Stomach (tissue), 8 donors: ENCODE measurements at regions not wholly inside any gene's neighbourhood (a gene's known extent, or its start where the extent isn't known, plus 50 kb on each side); places are given as distances from the start of the nearest gene placed in this dataset.
"Not testable (repeated sequence)": the region's sequence is repeated elsewhere in the genome, so short reads cannot be mapped to it uniquely, and the experiment has no call there.

Source experiments
- DNase-seq, 2 donors: peaks; one replicate each; pipeline versions ENCODE4 v3.0.0 to v3.0.0-alpha.2; 2013 to 2019
- H3K27ac ChIP-seq, 5 donors: fragments of 200-600 bp in 4 of 5; sonication (generic) in 4 of 5; one replicate each; pipeline ENCODE4 v1.5.1; 2013 to 2019; ENCODE audit warnings: mild to moderate bottlenecking in 1 of 5, moderate library complexity in 1 of 5
- H3K27me3 ChIP-seq, 3 donors: fragments of 200-600 bp; sonication (generic); one replicate each; pipeline ENCODE4 v1.5.1; 2017 to 2019; ENCODE audit warnings: mixed run types in 1 of 3
- H3K36me3 ChIP-seq, 4 donors: fragments of 200-600 bp; sonication (generic); 1 replicate in 3 of 4; 2 replicates in 1 of 4; pipeline ENCODE4 v1.5.1; 2016 to 2019
- H3K4me1 ChIP-seq, 4 donors: fragments of 200-600 bp; sonication (generic); one replicate each; pipeline ENCODE4 v1.5.1; 2016 to 2019
- H3K4me3 ChIP-seq, 4 donors: fragments of 200-600 bp; sonication (generic) in 3 of 4; one replicate each; pipeline ENCODE4 v1.5.1; 2016 to 2019; ENCODE audit warnings: mild to moderate bottlenecking in 1 of 4
- H3K9me3 ChIP-seq, 4 donors: fragments of 200-600 bp; sonication (generic); one replicate each; pipeline ENCODE4 v1.5.1; 2016 to 2019
- CTCF ChIP-seq, 7 experiments: fragments of 450-650 bp in 4 of 7; fragments of 200-600 bp in 3 of 7; sonication (generic) in 3 of 7; IDR thresholded peaks; one replicate each; pipeline ENCODE4 v1.5.1; 2016 to 2019; ENCODE audit warnings: antibody characterized with exemption in 7 of 7, control low read depth in 2 of 7, mild to moderate bottlenecking in 1 of 7
- EP300 ChIP-seq: sonication (generic); formaldehyde crosslinking; IDR thresholded peaks from one replicate; pipeline ENCODE4 v1.6.1; 2017; ENCODE audit warnings: antibody characterized with exemption
- POLR2A ChIP-seq, 4 donors: fragments of 450-650 bp; IDR thresholded peaks; one replicate each; pipeline ENCODE4 v1.6.1; 2016; ENCODE audit warnings: antibody characterized with exemption in 4 of 4, control low read depth in 2 of 4, mild to moderate bottlenecking in 1 of 4, moderate library complexity in 1 of 4
- POLR2AphosphoS5 ChIP-seq, 3 donors: sonication (generic); formaldehyde crosslinking; IDR thresholded peaks; one replicate each; pipeline ENCODE4 v1.6.1; 2016; ENCODE audit warnings: antibody characterized with exemption in 3 of 3
- WGBS, 5 donors: extraction: QIAGEN DNeasy Blood & Tissue Kit in 3 of 5; methylation state at CpG; one replicate each; pipeline versions ENCODE4 v1.1.5 to v1.1.7; 2013 to 2018; 5-methylcytosine and 5-hydroxymethylcytosine counted together
- intact Hi-C: fragments of 100-400 bp; cut with DNase I; formaldehyde crosslinking; loops from one replicate; pipeline ENCODE4 v1.15.1; 2023; ENCODE audit warnings: low total_unique reads
- donor health status: healthy with polysubstance abuse.
- donor health status: Bipolar disorder and iron deficiency.
- donor health status: healthy.

DNA sequence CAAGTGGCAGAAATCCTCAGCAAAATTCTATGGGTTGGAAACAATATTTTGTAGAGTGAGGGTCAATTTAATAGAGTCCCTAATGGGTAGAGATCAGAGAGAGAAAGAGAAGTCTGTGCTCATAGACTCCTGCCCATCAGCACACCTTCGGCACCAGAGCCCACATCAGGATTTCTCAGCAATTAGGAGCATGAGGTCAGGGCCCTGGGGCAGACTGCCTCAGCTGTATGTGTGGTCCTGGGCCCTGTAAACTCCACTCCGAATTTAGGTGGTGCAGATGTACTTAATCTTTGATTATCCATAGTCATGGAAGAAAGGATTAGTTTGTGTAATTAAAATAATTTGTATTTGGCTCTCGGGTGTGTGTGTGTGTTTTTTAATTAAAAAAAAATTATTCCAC lies 372.6 kb downstream of the AEBP2 start:
- no peaks in the 10 kb centered on the region for H3K36me3 ChIP-seq
- WGBS, 5 donors = 74 to 85% (median 79%) methylated on average over 3 of the region's 3 CpGs
- H3K9me3 ChIP-seq = peaks cover 0 to 20% (median 0%) of the 10 kb centered on the region in 4 donors
- no peak for DNase-seq
- H3K4me3 ChIP-seq = no peak overlapping the region
- H3K27ac ChIP-seq = no peak overlapping the region
- no peaks in the 10 kb centered on the region for H3K27me3 ChIP-seq
- intact Hi-C loops = no loop called here
- no peaks in the 10 kb centered on the region for H3K4me1 ChIP-seq
- no peak for TF ChIP-seq CTCF (IDR thresholded peaks at IDR 0.05)
- no peak for TF ChIP-seq POLR2A (IDR thresholded peaks at IDR 0.05)
- TF ChIP-seq EP300 = no peak
- TF ChIP-seq POLR2AphosphoS5 (IDR thresholded peaks at IDR 0.05) = no peak

DNA sequence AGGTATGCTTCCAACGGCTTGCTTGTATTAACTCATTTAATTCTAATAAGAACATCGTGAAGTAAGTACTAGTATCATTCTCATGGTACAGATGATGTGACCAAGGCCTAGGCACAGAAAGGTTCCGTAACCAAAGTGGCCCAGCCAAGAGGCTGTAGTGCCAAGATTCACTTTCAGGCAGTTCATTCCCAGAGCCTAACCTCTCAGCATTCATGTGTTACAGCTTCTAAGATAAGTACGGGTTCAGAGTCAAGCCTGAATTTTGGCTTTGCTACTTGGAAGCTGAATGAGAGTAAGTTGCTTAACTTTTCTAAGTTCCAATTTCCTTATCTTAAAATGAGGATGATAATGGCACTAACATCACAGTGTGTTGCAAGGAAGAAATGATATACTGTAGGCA lies 379.9 kb downstream of the AEBP2 start:
- H3K27me3 ChIP-seq = no peaks in the 10 kb centered on the region
- intact Hi-C loops = no loop called here
- no peak for DNase-seq
- H3K36me3 ChIP-seq = no peaks in the 10 kb centered on the region
- H3K4me3 ChIP-seq = no peak overlapping the region
- peaks cover 0 to 10% (median 0%) of the 10 kb centered on the region in 4 donors for H3K9me3 ChIP-seq
- no peaks in the 10 kb centered on the region for H3K4me1 ChIP-seq
- TF ChIP-seq EP300 = no peak
- no peak for TF ChIP-seq POLR2A (IDR thresholded peaks at IDR 0.05)
- no peak for TF ChIP-seq CTCF (IDR thresholded peaks at IDR 0.05)
- TF ChIP-seq POLR2AphosphoS5 (IDR thresholded peaks at IDR 0.05) = no peak
- 62 to 77% (median 74%) methylated on average over 4 of the region's 4 CpGs for WGBS, 5 donors
- H3K27ac ChIP-seq = no peak overlapping the region

DNA sequence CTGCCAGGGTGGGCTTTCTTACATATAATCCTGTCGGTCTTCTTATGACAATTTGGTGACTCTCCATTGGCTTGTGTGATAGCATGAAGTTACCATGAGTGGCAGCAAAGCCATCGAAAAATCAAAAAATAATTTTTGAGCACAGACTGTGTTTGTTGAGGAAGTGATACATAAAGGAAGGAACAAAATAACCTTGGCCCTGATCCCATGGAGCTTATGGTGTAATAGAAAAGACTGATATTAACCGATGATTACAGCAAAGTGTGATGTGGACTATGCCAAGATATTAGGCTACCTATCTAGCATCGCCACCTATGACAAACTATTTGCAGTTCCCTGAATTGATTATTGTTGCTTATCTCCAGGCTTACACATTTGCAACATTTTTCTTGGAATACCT lies 383.2 kb downstream of the AEBP2 start:
- WGBS, 5 donors = 80 to 85% (median 82%) methylated on average over 4 of the region's 4 CpGs

DNA sequence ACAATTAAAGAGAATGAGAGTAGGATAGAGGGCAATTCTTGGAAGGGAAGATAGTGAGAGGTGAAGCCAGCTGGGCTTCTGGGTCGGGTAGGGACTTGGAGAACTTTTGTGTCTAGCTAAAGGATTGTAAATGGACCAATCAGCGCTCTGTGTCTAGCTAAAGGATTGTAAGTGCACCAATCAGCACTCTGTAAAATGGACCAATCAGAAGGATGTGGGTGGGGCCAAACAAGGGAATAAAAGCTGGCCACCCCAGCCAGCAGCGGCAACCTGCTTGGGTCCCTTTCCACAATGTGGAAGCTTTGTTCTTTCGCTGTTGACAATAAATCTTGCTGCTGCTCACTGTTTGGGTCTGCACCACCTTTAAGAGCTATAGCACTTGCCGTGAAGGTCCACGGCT lies 384.0 kb downstream of the AEBP2 start:
- peaks cover 0 to 23% (median 8%) of the 10 kb centered on the region in 4 donors for H3K9me3 ChIP-seq
- H3K27me3 ChIP-seq, H3K4me1 ChIP-seq, H3K36me3 ChIP-seq, intact Hi-C loops, H3K4me3 ChIP-seq, DNase-seq, H3K27ac ChIP-seq: not testable (repeated sequence)
- 76 to 96% (median 82%) methylated on average over 6 of the region's 6 CpGs for WGBS, 5 donors

More for the DNA sequence above, 383.2 kb downstream of the AEBP2 start:
- H3K4me1 ChIP-seq = no peaks in the 10 kb centered on the region
- H3K4me3 ChIP-seq = no peak overlapping the region
- H3K27ac ChIP-seq = no peak overlapping the region
- no peaks in the 10 kb centered on the region for H3K36me3 ChIP-seq
- no peak for DNase-seq
- TF ChIP-seq POLR2A (IDR thresholded peaks at IDR 0.05) (no peak), EP300 (no peak), CTCF (IDR thresholded peaks at IDR 0.05) (no peak)
- peaks cover 0 to 15% (median 5%) of the 10 kb centered on the region in 4 donors for H3K9me3 ChIP-seq
- intact Hi-C loops = no loop called here
- no peaks in the 10 kb centered on the region for H3K27me3 ChIP-seq

- no peaks in the 10 kb centered on the region for H3K4me1 ChIP-seq
- DNase-seq = no peak
- intact Hi-C loops = no loop called here
- WGBS, 5 donors = 87 to 96% (median 91%) methylated on average over 12 to 13 of the region's 13 CpGs
- no peaks in the 10 kb centered on the region for H3K27me3 ChIP-seq
- TF ChIP-seq POLR2AphosphoS5 (IDR thresholded peaks at IDR 0.05) = no peak
- no peak for TF ChIP-seq CTCF (IDR thresholded peaks at IDR 0.05)
- TF ChIP-seq POLR2A (IDR thresholded peaks at IDR 0.05) = no peak
- TF ChIP-seq EP300 = no peak
- H3K36me3 ChIP-seq = no peaks in the 10 kb centered on the region
- H3K4me3 ChIP-seq = no peak overlapping the region
- peaks cover 0 to 23% (median 8%) of the 10 kb centered on the region in 4 donors for H3K9me3 ChIP-seq
- H3K27ac ChIP-seq = no peak overlapping the region
Measured at GRCh38 chr12:19826980-19827550, 387.8 kb downstream of the AEBP2 start.
